ENCODE measurements at regions not wholly inside any gene's neighbourhood (a gene's known extent, or its start where the extent isn't known, plus 50 kb on each side); places are given as distances from the start of the nearest gene placed in this dataset.

- no peak for TF ChIP-seq CTCF (IDR thresholded peaks at IDR 0.05)
- TF ChIP-seq POLR2A (IDR thresholded peaks at IDR 0.05) = no peak
Observed at GRCh38 chr1:221099747-221100595, 220.7 kb downstream of the HLX start.

Data from thyroid gland (tissue), 4 donors.